OCI-M1 (cell line): ENCODE measurements at regions not wholly inside any gene's neighbourhood (a gene's known extent, or its start where the extent isn't known, plus 50 kb on each side); places are given as distances from the start of the nearest gene placed in this dataset.
A peak's percentile ranks its signal among the peaks of the same experiment; 100 is the strongest.

Experiments used
- DNase-seq: peaks from one replicate; lab custom pipeline; 2025; lab: John Stamatoyannopoulos, UW

GRCh38 chr6:41450581-41450980 is 95.6 kb upstream of the FOXP4 start:
- DNase-seq, result no peak

- peak; percentile 19 for DNase-seq
These were observed 95.1 kb upstream of the FOXP4 start for GRCh38 chr6:41451039-41451438.

GRCh38 chr6:41451515-41452163 is 94.5 kb upstream of the FOXP4 start:
- no peak for DNase-seq

GRCh38 chr6:41452763-41453162 is 93.4 kb upstream of the FOXP4 start:
- DNase-seq, result no peak

GRCh38 chr6:41453244-41453643 is 92.9 kb upstream of the FOXP4 start:
- no peak for DNase-seq

GRCh38 chr6:41454189-41454789 is 91.9 kb upstream of the FOXP4 start:
- no peak for DNase-seq

GRCh38 chr6:41455410-41455809 is 90.8 kb upstream of the FOXP4 start:
- DNase-seq, result no peak

- no peak for DNase-seq
These were observed 90.4 kb upstream of the FOXP4 start for GRCh38 chr6:41455818-41456217.

GRCh38 chr6:41457303-41457670 is 88.9 kb upstream of the FOXP4 start:
- no peak for DNase-seq

- no peak for DNase-seq
These were observed 86.4 kb upstream of the FOXP4 start for GRCh38 chr6:41459738-41460137.

- DNase-seq, result peak; percentile 29
These were observed 85.3 kb upstream of the FOXP4 start for GRCh38 chr6:41460742-41461336.

GRCh38 chr6:41462033-41462432 is 84.1 kb upstream of the FOXP4 start:
- DNase-seq, result no peak

GRCh38 chr6:41463062-41463930 is 82.9 kb upstream of the FOXP4 start:
- DNase-seq, result peak; percentile 83

- DNase-seq, result no peak
These were observed 82.2 kb upstream of the FOXP4 start for GRCh38 chr6:41464019-41464418.

- no peak for DNase-seq
These were observed 81.7 kb upstream of the FOXP4 start for GRCh38 chr6:41464481-41464880.

GRCh38 chr6:41466437-41466990 is 79.7 kb upstream of the FOXP4 start:
- no peak for DNase-seq

GRCh38 chr6:41467061-41467460 is 79.1 kb upstream of the FOXP4 start:
- no peak for DNase-seq

GRCh38 chr6:41467627-41468404 is 78.4 kb upstream of the FOXP4 start:
- DNase-seq, result no peak

GRCh38 chr6:41469156-41470028 is 76.8 kb upstream of the FOXP4 start:
- no peak for DNase-seq

GRCh38 chr6:41470029-41470330 is 76.2 kb upstream of the FOXP4 start:
- no peak for DNase-seq
